Activated CD4-positive, alpha-beta memory T cell treated with anti-CD3 and anti-CD28 coated beads, Interleukin-2, amount 10 ng/mL, durations not matched to agents 7 days and 5 days (primary cell): ENCODE measurements at regions not wholly inside any gene's neighbourhood (a gene's known extent, or its start where the extent isn't known, plus 50 kb on each side); places are given as distances from the start of the nearest gene placed in this dataset.
"Not testable (repeated sequence)": the region's sequence is repeated elsewhere in the genome, so short reads cannot be mapped to it uniquely, and the experiment has no call there.

Experiments used
- CTCF ChIA-PET: fragments of 350-600 bp; sonication (Branson Sonifier 250); formaldehyde crosslinking; loops from one replicate; lab custom pipeline; 2021; ENCODE audit warnings: antibody characterized with exemption, inconsistent platforms; lab: Charles Lee
- POLR2A ChIA-PET: fragments of 350-600 bp; sonication (Branson Sonifier 250); formaldehyde crosslinking; loops from one replicate; lab custom pipeline; 2021; ENCODE audit warnings: antibody characterized with exemption; lab: Charles Lee
- DNase-seq: peaks from one replicate; pipeline ENCODE4 v3.0.0-alpha.2; 2020
- H3K27ac Mint-ChIP-seq: one replicate; pipeline ENCODE4 v1.8.0; 2021; ENCODE audit warnings: mild to moderate bottlenecking, mixed read lengths
- H3K27me3 Mint-ChIP-seq: one replicate; pipeline ENCODE4 v1.8.0; 2021; ENCODE audit warnings: mixed read lengths
- H3K36me3 Mint-ChIP-seq: one replicate; pipeline ENCODE4 v1.8.0; 2021; ENCODE audit warnings: low read depth, mixed read lengths
- H3K4me1 Mint-ChIP-seq: one replicate; pipeline ENCODE4 v1.8.0; 2021; ENCODE audit warnings: mixed read lengths
- H3K4me3 Mint-ChIP-seq: one replicate; pipeline ENCODE4 v1.8.0; 2021; ENCODE audit warnings: mild to moderate bottlenecking, mixed read lengths
- H3K9me3 Mint-ChIP-seq: one replicate; pipeline ENCODE4 v1.8.0; 2021; ENCODE audit warnings: mixed read lengths

- Mint-ChIP-seq H3K4me3 (no peak overlapping the region), H3K36me3 (no peaks in the 10 kb centered on the region), H3K9me3 (peaks cover 3% of the 10 kb centered on the region), H3K27me3 (no peaks in the 10 kb centered on the region), H3K27ac (no peak overlapping the region), H3K4me1 (peaks cover 16% of the 10 kb centered on the region)
- POLR2A ChIA-PET, result no interaction called here
- no peak for DNase-seq
- CTCF ChIA-PET, result interaction anchor here (1.4 to 1.6 kb wide), 2 partner anchors 12 to 1125 kb away, joined by 3 read pairs; no protein-coding TSS in a partner anchor
Observed at GRCh38 chr2:8552293-8552801, 129.5 kb upstream of the ID2 start.

GRCh38 chr2:8553643-8554042 is 128.2 kb upstream of the ID2 start:
- no peak overlapping the region for H3K4me3 Mint-ChIP-seq
- ChIA-PET POLR2A (no interaction called here), CTCF (interaction anchor here (0.6 to 1.4 kb wide), 3 partner anchors 9 to 545 kb away, joined by 3 to 5 read pairs (median 4); no protein-coding TSS in a partner anchor)
- peaks cover 4% of the 10 kb centered on the region for H3K27me3 Mint-ChIP-seq
- H3K27ac Mint-ChIP-seq, result no peak overlapping the region
- H3K36me3 Mint-ChIP-seq, result peaks cover 4% of the 10 kb centered on the region
- H3K9me3 Mint-ChIP-seq, result peaks cover 12% of the 10 kb centered on the region
- H3K4me1 Mint-ChIP-seq, result peaks cover 8% of the 10 kb centered on the region
- no peak for DNase-seq

- Mint-ChIP-seq H3K27me3 (peaks cover 4% of the 10 kb centered on the region), H3K9me3 (peaks cover 19% of the 10 kb centered on the region), H3K27ac (no peak overlapping the region), H3K4me1 (peaks cover 6% of the 10 kb centered on the region), H3K4me3 (no peak overlapping the region), H3K36me3 (peaks cover 9% of the 10 kb centered on the region)
- POLR2A ChIA-PET, result no interaction called here
- CTCF ChIA-PET, result interaction anchor here (1.3 kb wide), 1 partner anchor 9 kb away, joined by 5 read pairs; no protein-coding TSS in a partner anchor
- peak; percentile 7 for DNase-seq
Observed at GRCh38 chr2:8554296-8554806, 127.5 kb upstream of the ID2 start.

GRCh38 chr2:8555543-8555942 is 126.3 kb upstream of the ID2 start:
- DNase-seq, result no peak
- Mint-ChIP-seq H3K4me1 (peaks cover 6% of the 10 kb centered on the region), H3K27ac (no peak overlapping the region), H3K27me3 (peaks cover 4% of the 10 kb centered on the region), H3K4me3 (no peak overlapping the region), H3K36me3 (peaks cover 9% of the 10 kb centered on the region), H3K9me3 (peaks cover 20% of the 10 kb centered on the region)
- ChIA-PET CTCF (no interaction called here), POLR2A (interaction anchor here (0.6 kb wide), 1 partner anchor 11 kb away, joined by 3 read pairs; no protein-coding TSS in a partner anchor)

- DNase-seq, result no peak
- H3K27me3 Mint-ChIP-seq, result peaks cover 4% of the 10 kb centered on the region
- peaks cover 2% of the 10 kb centered on the region for H3K4me1 Mint-ChIP-seq
- ChIA-PET CTCF (interaction anchor here (1.5 kb wide), 1 partner anchor 12 kb away, joined by 3 read pairs; no protein-coding TSS in a partner anchor), POLR2A (interaction anchor here (1.5 to 2.6 kb wide), 2 partner anchors 119 to 124 kb away, joined by 3 to 8 read pairs; partner anchors contain the start of gene ID2)
- H3K9me3 Mint-ChIP-seq, result peaks cover 37% of the 10 kb centered on the region
- H3K4me3 Mint-ChIP-seq, result no peak overlapping the region
- no peak overlapping the region for H3K27ac Mint-ChIP-seq
- peaks cover 12% of the 10 kb centered on the region for H3K36me3 Mint-ChIP-seq
Observed at GRCh38 chr2:8558096-8558495, 123.8 kb upstream of the ID2 start.

- Mint-ChIP-seq H3K36me3 (peaks cover 12% of the 10 kb centered on the region), H3K27me3 (peaks cover 4% of the 10 kb centered on the region), H3K4me3 (no peak overlapping the region), H3K4me1 (peaks cover 7% of the 10 kb centered on the region), H3K27ac (no peak overlapping the region), H3K9me3 (peaks cover 37% of the 10 kb centered on the region)
- DNase-seq, result no peak
- POLR2A ChIA-PET, result interaction anchor here (2.6 kb wide), 1 partner anchor 123 kb away, joined by 8 read pairs; the partner anchor contains the start of gene ID2
- CTCF ChIA-PET, result no interaction called here
Observed at GRCh38 chr2:8558956-8559355, 122.9 kb upstream of the ID2 start.

- ChIA-PET POLR2A (interaction anchor here (0.8 to 2.6 kb wide), 4 partner anchors 11 to 123 kb away, joined by 3 to 8 read pairs (median 4); partner anchors contain the start of gene ID2), CTCF (interaction anchor here (0.9 to 1.1 kb wide), 2 partner anchors 9 to 15 kb away, joined by 3 to 5 read pairs; no protein-coding TSS in a partner anchor)
- DNase-seq, result no peak
- peaks cover 12% of the 10 kb centered on the region for H3K36me3 Mint-ChIP-seq
- H3K4me1 Mint-ChIP-seq, result peaks cover 12% of the 10 kb centered on the region
- no peak overlapping the region for H3K4me3 Mint-ChIP-seq
- peaks cover 4% of the 10 kb centered on the region for H3K27me3 Mint-ChIP-seq
- H3K27ac Mint-ChIP-seq, result no peak overlapping the region
- peaks cover 37% of the 10 kb centered on the region for H3K9me3 Mint-ChIP-seq
Observed at GRCh38 chr2:8559805-8560204, 122.1 kb upstream of the ID2 start.

GRCh38 chr2:8561692-8562091 is 120.2 kb upstream of the ID2 start:
- H3K4me3 Mint-ChIP-seq, DNase-seq, H3K27ac Mint-ChIP-seq, POLR2A ChIA-PET, H3K27me3 Mint-ChIP-seq, CTCF ChIA-PET: not testable (repeated sequence)
- H3K9me3 Mint-ChIP-seq, result peaks cover 35% of the 10 kb centered on the region
- H3K36me3 Mint-ChIP-seq, result peaks cover 12% of the 10 kb centered on the region
- H3K4me1 Mint-ChIP-seq, result peaks cover 12% of the 10 kb centered on the region

- Mint-ChIP-seq H3K9me3 (peaks cover 22% of the 10 kb centered on the region), H3K4me3 (no peak overlapping the region), H3K36me3 (peaks cover 6% of the 10 kb centered on the region), H3K4me1 (peaks cover 12% of the 10 kb centered on the region), H3K27me3 (no peaks in the 10 kb centered on the region), H3K27ac (no peak overlapping the region)
- peak; percentile 14 for DNase-seq
- POLR2A ChIA-PET, result no interaction called here
- CTCF ChIA-PET, result interaction anchor here (1.2 kb wide), 1 partner anchor 19 kb away, joined by 3 read pairs; no protein-coding TSS in a partner anchor
Observed at GRCh38 chr2:8563814-8564474, 117.9 kb upstream of the ID2 start.

GRCh38 chr2:8564475-8564874 is 117.4 kb upstream of the ID2 start:
- POLR2A ChIA-PET, result no interaction called here
- DNase-seq, result peak; percentile 1
- peaks cover 12% of the 10 kb centered on the region for H3K4me1 Mint-ChIP-seq
- H3K4me3 Mint-ChIP-seq, result no peak overlapping the region
- CTCF ChIA-PET, result no interaction called here
- peaks cover 4% of the 10 kb centered on the region for H3K36me3 Mint-ChIP-seq
- no peak overlapping the region for H3K27ac Mint-ChIP-seq
- no peaks in the 10 kb centered on the region for H3K27me3 Mint-ChIP-seq
- peaks cover 17% of the 10 kb centered on the region for H3K9me3 Mint-ChIP-seq

- peak; percentile 9 for DNase-seq
- Mint-ChIP-seq H3K4me1 (peaks cover 12% of the 10 kb centered on the region), H3K4me3 (no peak overlapping the region), H3K27me3 (no peaks in the 10 kb centered on the region), H3K27ac (no peak overlapping the region), H3K36me3 (peaks cover 4% of the 10 kb centered on the region), H3K9me3 (peaks cover 17% of the 10 kb centered on the region)
- ChIA-PET POLR2A (no interaction called here), CTCF (no interaction called here)
Observed at GRCh38 chr2:8565399-8566154, 116.3 kb upstream of the ID2 start.

GRCh38 chr2:8566155-8566670 is 115.6 kb upstream of the ID2 start:
- Mint-ChIP-seq H3K27me3 (no peaks in the 10 kb centered on the region), H3K36me3 (peaks cover 4% of the 10 kb centered on the region), H3K27ac (no peak overlapping the region), H3K9me3 (peaks cover 12% of the 10 kb centered on the region), H3K4me1 (peaks cover 10% of the 10 kb centered on the region), H3K4me3 (no peak overlapping the region)
- ChIA-PET POLR2A (no interaction called here), CTCF (no interaction called here)
- DNase-seq, result peak; percentile 3
